Endodermal cell (in vitro differentiated cells): ENCODE measurements at regions not wholly inside any gene's neighbourhood (a gene's known extent, or its start where the extent isn't known, plus 50 kb on each side); places are given as distances from the start of the nearest gene placed in this dataset.

ENCODE experiments used
- DNase-seq: peaks from one replicate; pipeline ENCODE4 v3.0.0-alpha.2; 2017
- H3K27ac ChIP-seq: 2 replicates; pipeline ENCODE4 v1.5.1; 2013; ENCODE audit warnings: mild to moderate bottlenecking, low read depth, low read length, moderate library complexity
- H3K27me3 ChIP-seq: 2 replicates; pipeline ENCODE4 v1.6.1; 2013; ENCODE audit warnings: mild to moderate bottlenecking, low read length, moderate library complexity; ENCODE audit not compliant: insufficient read depth, control insufficient read depth, poor library complexity, severe bottlenecking
- H3K36me3 ChIP-seq: 2 replicates; pipeline ENCODE4 v1.7.0; 2013; ENCODE audit warnings: mild to moderate bottlenecking, low read length, moderate library complexity; ENCODE audit not compliant: control insufficient read depth, insufficient read depth
- H3K4me1 ChIP-seq: one replicate; pipeline ENCODE4 v1.7.0; 2013; ENCODE audit warnings: low read length; ENCODE audit not compliant: control insufficient read depth, insufficient read depth
- H3K4me3 ChIP-seq: 2 replicates; pipeline ENCODE4 v1.5.1; 2013; ENCODE audit warnings: mild to moderate bottlenecking, low read length, moderate library complexity
- H3K9ac ChIP-seq: 2 replicates; pipeline ENCODE4 v1.6.1; 2013; ENCODE audit warnings: mild to moderate bottlenecking, low read length, moderate library complexity; ENCODE audit not compliant: poor library complexity, severe bottlenecking; ENCODE audit errors: extremely low read depth
- H3K9me3 ChIP-seq: 2 replicates; pipeline ENCODE4 v1.6.1; 2013; ENCODE audit warnings: mild to moderate bottlenecking, low read length, moderate library complexity; ENCODE audit not compliant: control insufficient read depth
- H3K27ac Mint-ChIP-seq: 2 replicates; pipeline ENCODE4 v1.8.0; 2020; ENCODE audit warnings: mixed read lengths
- H3K27me3 Mint-ChIP-seq: 2 replicates; pipeline ENCODE4 v1.8.0; 2021; ENCODE audit warnings: mild to moderate bottlenecking, mixed read lengths; ENCODE audit not compliant: insufficient read depth
- H3K36me3 Mint-ChIP-seq: 2 replicates; pipeline ENCODE4 v1.8.0; 2020; ENCODE audit warnings: low read depth, mixed read lengths
- H3K4me1 Mint-ChIP-seq: 2 replicates; pipeline ENCODE4 v1.8.0; 2020; ENCODE audit warnings: mixed read lengths
- H3K4me3 Mint-ChIP-seq: 2 replicates; pipeline ENCODE4 v1.8.0; 2020; ENCODE audit warnings: mild to moderate bottlenecking, moderate library complexity, mixed read lengths
- H3K9me3 Mint-ChIP-seq: 2 replicates; pipeline ENCODE4 v1.8.0; 2020; ENCODE audit warnings: mild to moderate bottlenecking, mixed read lengths
- CTCF ChIP-seq: fragments of 200-600 bp; sonication (generic); conservative IDR thresholded peaks from 2 replicates; pipeline ENCODE4 v1.5.0; 2021; ENCODE audit warnings: antibody characterized with exemption, mild to moderate bottlenecking
- WGBS, 2 experiments: methylation state at CpG; one replicate each; pipeline versions ENCODE4 v1.1.5 to v1.1.7; 2013; ENCODE audit warnings: missing lambda C conversion rate in 2 of 2, mixed read lengths in 1 of 2; ENCODE audit not compliant: insufficient coverage in 1 of 2, insufficient read length in 1 of 2; 5-methylcytosine and 5-hydroxymethylcytosine counted together

GRCh38 chr6:138609801-138610430 lies 110.6 kb upstream of the NHSL1 start:
- H3K4me3 ChIP-seq, result no peak overlapping the region
- no peak for DNase-seq
- no peak overlapping the region for H3K4me3 Mint-ChIP-seq
- H3K36me3 ChIP-seq, result no peaks in the 10 kb centered on the region
- no peaks in the 10 kb centered on the region for H3K9me3 ChIP-seq
- H3K27me3 Mint-ChIP-seq, result no peaks in the 10 kb centered on the region
- no peak overlapping the region for H3K27ac Mint-ChIP-seq
- no peaks in the 10 kb centered on the region for H3K27me3 ChIP-seq
- no peaks in the 10 kb centered on the region for H3K4me1 ChIP-seq
- no peak for TF ChIP-seq CTCF
- H3K36me3 Mint-ChIP-seq, result peaks cover 2% of the 10 kb centered on the region
- no peaks in the 10 kb centered on the region for H3K4me1 Mint-ChIP-seq
- H3K9me3 Mint-ChIP-seq, result peaks cover 2% of the 10 kb centered on the region
- no peak overlapping the region for H3K9ac ChIP-seq
- H3K27ac ChIP-seq, result no peak overlapping the region
- WGBS, 2 experiments, result 90 to 92% methylated on average over 2 to 4 of the region's 6 CpGs

- no peaks in the 10 kb centered on the region for H3K9me3 ChIP-seq
- no peak overlapping the region for H3K9ac ChIP-seq
- H3K36me3 Mint-ChIP-seq, result peaks cover 7% of the 10 kb centered on the region
- no peak overlapping the region for H3K4me3 ChIP-seq
- DNase-seq, result no peak
- H3K36me3 ChIP-seq, result no peaks in the 10 kb centered on the region
- no peaks in the 10 kb centered on the region for H3K4me1 Mint-ChIP-seq
- H3K27ac Mint-ChIP-seq, result no peak overlapping the region
- H3K4me3 Mint-ChIP-seq, result no peak overlapping the region
- H3K27ac ChIP-seq, result no peak overlapping the region
- no peaks in the 10 kb centered on the region for H3K27me3 Mint-ChIP-seq
- 88 to 92% methylated on average over 6 to 7 of the region's 7 CpGs for WGBS, 2 experiments
- TF ChIP-seq CTCF, result no peak
- peaks cover 5% of the 10 kb centered on the region for H3K9me3 Mint-ChIP-seq
- H3K4me1 ChIP-seq, result no peaks in the 10 kb centered on the region
- H3K27me3 ChIP-seq, result no peaks in the 10 kb centered on the region
Measured at GRCh38 chr6:138610816-138611215, 111.5 kb upstream of the NHSL1 start.

DNA sequence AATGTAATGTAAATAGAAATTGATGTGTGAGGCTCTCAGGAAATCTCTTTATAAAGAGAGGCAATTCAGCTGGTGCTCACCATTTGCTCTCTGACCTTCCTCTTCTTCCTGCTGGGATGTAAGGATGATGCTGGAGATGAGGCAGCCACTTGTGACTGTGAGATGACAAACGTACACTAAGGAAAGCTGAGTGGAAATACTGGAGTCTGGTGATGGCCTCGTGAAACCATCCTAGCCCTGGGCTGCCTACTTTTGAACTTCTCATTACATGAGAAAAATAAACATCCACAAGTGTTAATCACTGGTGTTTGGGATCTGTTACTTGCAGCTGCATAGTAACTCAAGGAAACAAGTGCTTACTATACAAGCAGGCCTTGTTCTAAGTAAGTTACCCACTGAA lies 114.9 kb upstream of the NHSL1 start:
- WGBS, 2 experiments, result 93 to 100% methylated on average over 1 to 2 of the region's 2 CpGs

More for the DNA sequence above, 114.9 kb upstream of the NHSL1 start:
- no peak overlapping the region for H3K4me3 ChIP-seq
- Mint-ChIP-seq H3K27ac (no peak overlapping the region), H3K4me1 (no peaks in the 10 kb centered on the region), H3K27me3 (no peaks in the 10 kb centered on the region), H3K36me3 (peaks cover 7% of the 10 kb centered on the region), H3K9me3 (peaks cover 5% of the 10 kb centered on the region), H3K4me3 (no peak overlapping the region)
- TF ChIP-seq CTCF, result no peak
- H3K36me3 ChIP-seq, result no peaks in the 10 kb centered on the region
- H3K4me1 ChIP-seq, result no peaks in the 10 kb centered on the region
- no peak for DNase-seq
- no peaks in the 10 kb centered on the region for H3K9me3 ChIP-seq
- H3K27ac ChIP-seq, result no peak overlapping the region
- no peak overlapping the region for H3K9ac ChIP-seq
- H3K27me3 ChIP-seq, result no peaks in the 10 kb centered on the region
